GM19372 (cell line): ENCODE measurements at regions not wholly inside any gene's neighbourhood (a gene's known extent, or its start where the extent isn't known, plus 50 kb on each side); places are given as distances from the start of the nearest gene placed in this dataset.

Experiments
- ATAC-seq: cut with Tn5 transposase; IDR thresholded peaks from one replicate; pipeline ENCODE4 v1.9.1; 2021; ENCODE audit warnings: mild to moderate bottlenecking, low read depth, moderate library complexity; ENCODE audit not compliant: unreplicated experiment

GRCh38 chr15:95639208-95639607, 691.3 kb upstream of the NR2F2 start:
- no peak for ATAC-seq

GRCh38 chr15:95644100-95644875, 686.2 kb upstream of the NR2F2 start:
- no peak for ATAC-seq

- ATAC-seq: no peak
Observed at GRCh38 chr15:95645791-95646338, 684.6 kb upstream of the NR2F2 start.

DNA sequence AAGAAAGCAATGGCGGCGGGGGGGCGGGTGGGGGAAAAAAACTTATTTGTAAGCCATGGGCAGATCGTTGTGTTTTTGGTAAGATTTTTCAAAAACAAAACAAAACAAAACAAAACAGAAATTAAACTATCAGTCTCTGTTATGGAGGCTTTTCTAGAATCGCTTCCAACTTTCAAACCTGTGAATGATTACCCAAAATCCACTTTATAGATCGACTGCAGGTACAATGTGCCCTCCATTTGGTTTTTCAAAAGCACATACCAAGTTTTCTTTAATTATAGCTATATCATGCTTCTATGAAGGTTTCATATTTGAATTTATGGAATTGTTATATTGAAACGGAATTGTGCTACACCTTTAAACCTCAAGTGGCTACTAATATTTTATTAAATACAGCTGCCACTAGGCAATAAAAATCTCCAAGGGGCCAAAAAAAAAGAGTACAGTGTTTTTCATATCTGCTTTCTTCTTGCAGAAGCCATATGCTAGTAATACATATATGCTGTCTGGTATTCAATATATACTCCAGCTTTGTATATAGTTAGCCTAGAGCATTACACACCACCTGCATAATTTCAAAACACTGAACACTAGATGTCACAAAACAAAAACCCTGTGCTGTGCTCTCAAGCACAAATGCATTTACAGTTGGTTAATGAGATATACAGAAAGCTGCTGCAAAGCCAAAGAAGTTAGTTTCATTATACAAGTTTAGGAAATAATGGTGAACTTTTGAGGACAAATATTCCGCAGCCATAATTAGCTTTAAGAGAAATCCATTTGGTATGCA, 683.8 kb upstream of the NR2F2 start:
- no peak for ATAC-seq

DNA sequence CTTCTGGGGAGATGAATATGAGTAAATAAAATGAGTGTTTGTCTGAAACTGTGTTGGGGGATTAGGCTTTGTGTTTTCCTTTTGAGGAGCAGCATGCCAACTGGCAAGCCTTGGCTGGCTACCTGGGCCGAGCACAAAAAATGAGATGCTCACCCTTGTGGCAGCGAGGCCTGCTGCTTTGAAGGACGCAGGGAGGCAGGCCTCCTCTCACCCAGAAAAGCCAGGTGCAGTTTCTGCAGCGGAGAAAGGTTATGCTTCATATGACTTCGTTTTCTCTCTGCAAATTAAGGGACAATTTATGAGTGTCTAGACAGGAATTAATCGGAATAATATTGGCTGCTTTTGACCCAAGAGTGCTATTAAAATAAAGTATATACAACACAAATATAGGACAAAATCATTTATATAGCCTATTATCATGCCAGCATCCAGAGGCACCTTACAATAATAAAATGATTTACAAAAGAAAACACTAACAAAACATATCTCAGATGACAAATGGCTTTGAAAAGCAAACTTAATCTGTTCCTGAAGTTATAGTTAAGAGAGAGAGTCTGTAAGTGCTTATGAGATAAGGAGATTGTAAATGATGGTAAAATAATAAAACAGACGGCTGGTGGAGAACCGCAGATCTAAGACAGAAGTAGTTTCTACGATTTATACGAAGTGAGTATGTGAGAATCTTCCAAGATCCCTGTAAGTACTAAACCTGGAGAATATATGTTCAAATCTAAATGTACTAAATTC, 682.8 kb upstream of the NR2F2 start:
- ATAC-seq: no peak

- ATAC-seq: no peak
Observed at GRCh38 chr15:95653361-95653805, 677.1 kb upstream of the NR2F2 start.

DNA sequence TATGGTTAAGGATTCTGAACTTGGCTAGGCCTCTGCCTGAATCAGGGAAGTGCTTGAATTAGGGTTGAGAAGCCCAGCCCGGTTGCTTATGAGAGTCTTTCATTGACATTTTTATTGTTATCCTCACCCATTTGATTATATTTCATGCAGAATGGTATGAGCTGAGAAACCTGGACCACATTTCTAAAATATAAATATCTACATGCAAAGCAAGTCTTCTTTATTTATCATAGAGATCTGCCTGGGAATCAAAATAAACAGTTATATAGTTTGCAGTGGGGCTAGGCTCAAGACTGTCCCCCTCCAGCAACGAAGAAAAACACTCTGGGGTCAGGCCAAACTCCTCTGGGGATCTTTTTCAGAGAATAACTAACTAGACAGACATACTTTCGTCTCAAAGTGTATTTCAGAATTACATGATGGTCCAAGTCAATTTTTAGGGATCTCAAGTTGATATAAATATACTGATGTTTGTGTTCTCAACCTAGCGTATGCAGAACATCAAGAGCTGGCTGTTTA, 675.4 kb upstream of the NR2F2 start:
- no peak for ATAC-seq

DNA sequence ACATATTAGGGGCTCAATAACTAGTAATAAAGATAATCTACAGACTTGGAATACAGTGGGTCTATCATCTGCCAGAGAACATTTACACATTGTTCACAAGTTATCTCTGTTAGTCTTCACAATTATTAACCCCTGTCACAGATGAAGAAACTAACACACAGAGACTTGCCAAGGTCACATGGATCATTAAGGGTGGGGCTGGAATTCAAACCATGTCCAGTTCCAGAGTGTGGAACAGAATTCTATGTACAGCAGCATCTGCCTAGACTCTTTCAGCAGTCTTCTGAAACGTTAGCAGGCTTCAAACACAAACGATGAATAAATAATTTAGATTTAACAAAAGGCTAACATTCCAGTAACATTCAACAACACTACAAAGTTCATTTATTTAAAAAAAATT, 673.9 kb upstream of the NR2F2 start:
- no peak for ATAC-seq

GRCh38 chr15:95658799-95659198, 671.7 kb upstream of the NR2F2 start:
- no peak for ATAC-seq

- ATAC-seq: no peak
Observed at GRCh38 chr15:95659656-95660055, 670.8 kb upstream of the NR2F2 start.

- no peak for ATAC-seq
Observed at GRCh38 chr15:95662638-95663037, 667.9 kb upstream of the NR2F2 start.

GRCh38 chr15:95663156-95664100, 667.1 kb upstream of the NR2F2 start:
- no peak for ATAC-seq

DNA sequence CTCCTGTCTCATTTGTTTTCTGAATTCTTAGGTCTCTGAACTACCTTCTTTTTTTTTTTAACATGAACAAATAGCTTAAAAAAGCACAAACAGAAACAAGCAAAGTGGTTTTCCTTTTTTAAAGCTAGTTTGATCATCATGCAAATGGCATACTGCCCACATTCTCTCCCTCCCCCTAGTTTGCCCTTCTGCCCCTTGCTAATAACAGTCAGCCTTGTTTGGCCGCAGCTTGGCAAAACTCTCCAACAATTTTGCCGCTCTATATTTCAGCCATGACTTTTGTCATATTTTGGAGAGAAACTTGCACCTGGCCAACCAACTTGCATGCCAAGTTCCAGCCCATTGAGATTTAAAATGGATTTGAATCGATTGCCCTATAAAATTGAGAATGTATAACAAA, 666.0 kb upstream of the NR2F2 start:
- no peak for ATAC-seq

DNA sequence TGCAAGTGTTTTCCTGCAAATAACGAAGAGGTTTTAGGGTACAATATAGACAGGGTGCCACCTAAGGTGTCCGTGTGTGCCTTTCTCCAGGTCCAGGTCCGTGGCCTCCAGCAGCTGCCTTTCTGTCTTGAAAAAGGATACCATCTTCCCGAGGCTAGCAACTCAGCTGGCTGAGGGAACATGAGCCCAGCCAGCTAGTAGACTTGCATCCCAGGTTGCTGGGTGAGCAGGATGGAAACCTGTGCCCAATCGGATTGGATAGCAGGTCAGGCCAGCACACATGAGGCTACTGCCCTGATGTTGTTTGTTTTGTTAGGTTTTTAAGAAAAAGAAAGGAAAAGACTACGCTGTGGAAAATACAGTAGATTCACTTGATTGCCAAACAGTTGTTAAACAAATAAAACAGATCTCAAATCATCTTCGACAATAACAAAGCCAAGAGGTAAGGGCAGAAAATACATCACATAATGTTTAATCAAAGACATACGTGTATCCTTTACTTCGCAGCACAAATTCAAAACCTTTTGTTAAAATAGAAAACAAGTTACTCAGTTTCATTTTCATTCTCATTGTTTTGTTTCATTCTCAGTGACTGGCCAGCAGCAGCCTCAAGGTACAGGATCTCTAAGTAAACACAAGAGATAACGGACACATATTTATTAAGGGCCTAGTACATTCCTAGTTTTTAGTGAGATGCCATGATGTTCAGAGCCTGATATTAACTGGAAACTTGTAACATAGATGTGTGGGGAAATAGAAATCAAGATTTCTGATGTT, 661.2 kb upstream of the NR2F2 start:
- no peak for ATAC-seq

DNA sequence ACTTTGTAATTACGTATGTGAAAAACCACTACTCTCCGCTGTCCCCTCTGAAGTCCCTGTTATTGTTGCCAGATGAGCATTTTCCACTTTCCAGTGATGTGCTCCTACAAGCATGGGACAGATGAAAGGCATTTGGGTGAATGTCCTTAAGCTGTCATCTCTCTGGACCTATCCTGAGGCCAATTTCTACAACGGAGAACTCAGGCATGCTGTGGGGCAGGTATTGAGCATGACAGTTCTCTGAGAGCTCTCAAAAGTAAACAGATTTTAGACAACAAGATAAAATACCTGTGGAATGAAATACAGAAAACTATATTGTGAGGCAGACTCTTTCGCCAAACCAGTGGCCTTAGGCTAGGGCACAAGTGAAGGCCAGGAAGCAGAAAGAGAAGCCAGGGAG, 656.5 kb upstream of the NR2F2 start:
- ATAC-seq: no peak

- ATAC-seq: no peak
Observed at GRCh38 chr15:95676500-95676899, 654.0 kb upstream of the NR2F2 start.

DNA sequence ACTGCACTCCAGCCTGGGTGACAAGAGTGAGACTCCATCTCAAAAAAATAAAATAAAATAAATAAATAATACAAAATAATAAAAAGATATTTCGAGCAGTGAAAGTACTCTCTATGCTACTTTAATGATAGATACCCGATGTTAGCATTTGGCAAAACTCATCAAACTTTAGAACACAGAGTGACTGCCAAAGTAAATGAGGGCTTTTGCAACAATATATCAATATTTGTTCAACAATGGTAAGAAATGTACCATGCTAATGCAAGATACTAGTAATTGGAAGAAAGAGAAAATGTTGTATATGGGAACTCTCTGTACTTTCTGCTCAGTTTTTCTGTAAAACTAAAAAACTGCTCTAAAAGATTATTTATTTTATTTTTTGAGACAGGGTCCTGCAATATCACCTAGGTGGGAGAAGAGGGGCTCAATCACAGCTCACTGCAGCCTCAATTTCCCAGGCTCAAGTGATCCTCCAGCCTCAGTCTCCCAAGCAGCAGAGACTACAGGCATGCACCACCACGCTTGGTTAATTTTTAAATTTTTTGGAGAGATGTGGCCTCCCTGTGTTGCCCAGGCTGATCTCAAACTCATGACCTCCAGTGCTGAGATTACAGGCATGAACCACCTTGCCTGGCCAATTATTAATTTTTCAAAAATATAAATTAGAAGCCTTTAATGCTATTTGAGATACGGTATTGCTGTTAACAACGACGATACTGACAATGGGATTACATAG, 650.5 kb upstream of the NR2F2 start:
- no peak for ATAC-seq

GRCh38 chr15:95680728-95681127, 649.8 kb upstream of the NR2F2 start:
- ATAC-seq: no peak
